RWPE1 (cell line): ENCODE measurements at regions not wholly inside any gene's neighbourhood (a gene's known extent, or its start where the extent isn't known, plus 50 kb on each side); places are given as distances from the start of the nearest gene placed in this dataset.

Experiments used
- CTCF ChIA-PET: fragments of 350-600 bp; sonication (Branson Sonifier 250); formaldehyde crosslinking; extraction: SDS; loops from one replicate; lab custom pipeline; 2021; lab: Yijun Ruan, JAX
- POLR2A ChIA-PET: fragments of 400-600 bp; formaldehyde crosslinking; extraction: SDS; loops from one replicate; lab custom pipeline; 2020; ENCODE audit warnings: antibody characterized with exemption; ENCODE audit not compliant: low non-redundant PET; lab: Yijun Ruan, JAX
- DNase-seq: peaks from one replicate; pipeline ENCODE4 v3.0.0; 2012; ENCODE audit warnings: low spot score
- H3K27ac ChIP-seq: fragments of 450-650 bp; 2 replicates; pipeline ENCODE4 v1.5.1; 2017
- TF ChIP-seq, protein P1 (sequence below): fragments of 450-650 bp; conservative IDR thresholded peaks from 2 replicates; pipeline ENCODE4 v1.5.1; 2017; ENCODE audit warnings: low read depth, mild to moderate bottlenecking

DNA sequence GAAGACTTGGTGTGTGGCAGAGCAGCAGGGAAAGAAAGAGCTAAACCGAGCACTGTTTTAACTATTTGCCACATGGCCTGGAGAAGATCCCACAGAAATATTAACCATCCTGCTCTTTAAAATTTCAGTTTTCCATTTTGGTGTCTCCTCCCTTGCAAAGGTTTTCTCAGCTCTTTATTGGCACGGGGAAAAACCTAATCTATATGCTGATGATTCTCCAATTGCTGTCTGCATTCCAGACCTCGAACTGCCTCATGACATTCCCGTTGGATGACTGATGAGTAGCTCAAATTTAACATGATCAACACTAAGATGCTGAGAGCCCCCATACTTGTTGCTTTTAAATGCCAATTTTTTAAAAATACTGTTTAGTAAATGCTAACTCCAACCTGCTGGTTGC is 115.0 kb downstream of the EMP1 start:
- no peak overlapping the region for H3K27ac ChIP-seq
- TF ChIP-seq, protein P1, sequence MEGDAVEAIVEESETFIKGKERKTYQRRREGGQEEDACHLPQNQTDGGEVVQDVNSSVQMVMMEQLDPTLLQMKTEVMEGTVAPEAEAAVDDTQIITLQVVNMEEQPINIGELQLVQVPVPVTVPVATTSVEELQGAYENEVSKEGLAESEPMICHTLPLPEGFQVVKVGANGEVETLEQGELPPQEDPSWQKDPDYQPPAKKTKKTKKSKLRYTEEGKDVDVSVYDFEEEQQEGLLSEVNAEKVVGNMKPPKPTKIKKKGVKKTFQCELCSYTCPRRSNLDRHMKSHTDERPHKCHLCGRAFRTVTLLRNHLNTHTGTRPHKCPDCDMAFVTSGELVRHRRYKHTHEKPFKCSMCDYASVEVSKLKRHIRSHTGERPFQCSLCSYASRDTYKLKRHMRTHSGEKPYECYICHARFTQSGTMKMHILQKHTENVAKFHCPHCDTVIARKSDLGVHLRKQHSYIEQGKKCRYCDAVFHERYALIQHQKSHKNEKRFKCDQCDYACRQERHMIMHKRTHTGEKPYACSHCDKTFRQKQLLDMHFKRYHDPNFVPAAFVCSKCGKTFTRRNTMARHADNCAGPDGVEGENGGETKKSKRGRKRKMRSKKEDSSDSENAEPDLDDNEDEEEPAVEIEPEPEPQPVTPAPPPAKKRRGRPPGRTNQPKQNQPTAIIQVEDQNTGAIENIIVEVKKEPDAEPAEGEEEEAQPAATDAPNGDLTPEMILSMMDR, result no peak
- DNase-seq, result no peak
- ChIA-PET POLR2A (no interaction called here), CTCF (interaction anchor here (0.6 kb wide), 2 partner anchors 21 to 865 kb away, joined by 3 read pairs; no protein-coding TSS in a partner anchor)

DNA sequence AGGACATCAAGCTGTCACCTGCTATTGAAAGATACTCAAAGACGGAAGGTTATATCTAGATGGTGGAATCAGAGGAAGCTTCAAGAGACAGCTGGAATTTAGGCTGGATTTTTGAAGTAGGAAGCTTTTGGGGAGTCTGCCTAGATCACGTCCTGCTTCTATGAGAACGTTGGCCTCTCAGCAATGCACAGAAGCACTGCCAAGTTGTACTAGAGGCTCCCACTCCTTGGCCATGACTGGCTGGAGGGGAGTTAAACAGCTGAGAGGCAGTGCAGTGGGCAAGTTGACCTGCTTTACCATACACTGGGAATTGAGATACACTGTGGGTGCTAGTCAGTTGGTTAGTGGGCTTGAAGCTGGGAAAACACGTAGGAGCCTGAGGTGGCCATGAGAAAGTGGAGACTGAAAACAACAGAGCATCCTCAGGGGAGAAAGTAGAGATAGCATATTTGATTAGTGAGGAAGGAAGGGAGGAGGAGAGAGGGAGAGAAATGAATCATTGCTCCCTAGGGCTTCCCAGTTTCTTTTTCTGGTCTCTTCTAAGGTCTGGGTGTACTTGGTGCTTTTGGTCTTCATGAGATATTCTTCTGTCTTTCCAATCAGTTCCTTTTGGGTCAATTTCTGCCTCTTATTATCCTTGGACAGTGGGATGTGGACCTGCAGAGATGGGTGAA is 110.8 kb downstream of the EMP1 start:
- ChIA-PET CTCF (no interaction called here), POLR2A (no interaction called here)
- TF ChIP-seq, protein P1, result no peak
- no peak for DNase-seq
- H3K27ac ChIP-seq, result no peak overlapping the region

DNA sequence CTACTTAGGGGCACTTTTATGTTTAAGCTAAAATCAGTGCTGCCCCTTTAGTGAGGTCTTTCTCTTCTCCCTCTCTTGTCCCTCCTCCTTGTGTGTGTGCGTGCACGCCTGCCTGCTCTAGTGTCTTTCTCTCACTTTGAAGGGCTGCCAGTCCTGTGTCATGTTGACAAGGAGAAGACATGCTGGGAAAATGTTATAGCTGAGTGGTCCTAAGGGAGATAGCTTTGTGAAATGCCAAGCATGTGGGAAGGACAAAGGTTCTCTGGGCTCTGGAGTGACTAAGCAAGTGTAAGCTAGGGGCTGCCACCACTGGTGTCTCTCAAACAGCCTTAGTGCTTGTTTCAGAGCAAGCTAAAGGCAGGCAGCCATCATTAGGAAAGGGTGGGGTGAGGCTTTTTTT is 108.4 kb downstream of the EMP1 start:
- no peak for DNase-seq
- H3K27ac ChIP-seq, result no peak overlapping the region
- TF ChIP-seq, protein P1, result no peak
- CTCF ChIA-PET, result no interaction called here
- POLR2A ChIA-PET, result no interaction called here

DNA sequence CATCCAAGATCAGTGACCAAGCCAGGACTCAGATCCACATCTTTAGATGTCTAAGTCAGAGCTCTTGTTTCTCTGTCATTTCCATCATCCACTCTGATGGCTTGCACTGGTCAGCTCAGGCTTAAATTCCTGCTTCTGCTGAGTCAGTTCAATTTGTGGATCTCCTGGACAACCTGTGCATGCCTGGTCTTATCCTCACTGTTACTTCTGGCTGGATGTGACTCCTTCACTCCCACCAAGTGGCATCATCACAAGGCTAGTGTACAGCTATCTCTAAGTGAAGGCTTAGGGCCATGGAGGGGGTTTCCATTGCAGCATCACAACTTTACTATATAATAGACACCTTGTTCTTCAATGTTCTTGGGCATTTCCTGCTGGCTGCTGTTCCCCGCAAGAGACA is 102.9 kb downstream of the EMP1 start:
- TF ChIP-seq, protein P1, result no peak
- ChIA-PET POLR2A (no interaction called here), CTCF (interaction anchor here (0.6 to 1.2 kb wide), 2 partner anchors 63 to 129 kb away, joined by 3 read pairs; no protein-coding TSS in a partner anchor)
- DNase-seq, result no peak
- no peak overlapping the region for H3K27ac ChIP-seq

DNA sequence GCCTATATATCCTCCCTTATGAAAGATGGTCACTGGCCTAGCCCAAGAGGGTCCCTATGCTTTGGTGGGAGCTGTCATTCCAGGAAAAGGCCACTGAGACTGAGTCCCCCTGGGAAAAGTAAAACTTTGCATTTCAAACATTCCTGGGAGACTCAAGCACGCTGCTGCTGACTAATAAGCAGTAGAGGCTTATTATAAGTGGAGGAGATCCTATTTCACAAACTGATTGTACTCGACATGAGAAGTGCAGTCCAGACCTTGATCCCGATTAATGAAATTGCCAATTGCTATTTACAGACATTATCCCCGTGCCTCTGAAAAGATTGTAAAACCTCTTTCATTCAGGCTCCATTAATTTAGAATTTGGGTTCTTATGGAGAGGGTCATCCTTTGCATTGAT is 96.6 kb downstream of the EMP1 start:
- TF ChIP-seq, protein P1, result no peak
- H3K27ac ChIP-seq, result no peak overlapping the region
- ChIA-PET CTCF (no interaction called here), POLR2A (no interaction called here)
- DNase-seq, result no peak

DNA sequence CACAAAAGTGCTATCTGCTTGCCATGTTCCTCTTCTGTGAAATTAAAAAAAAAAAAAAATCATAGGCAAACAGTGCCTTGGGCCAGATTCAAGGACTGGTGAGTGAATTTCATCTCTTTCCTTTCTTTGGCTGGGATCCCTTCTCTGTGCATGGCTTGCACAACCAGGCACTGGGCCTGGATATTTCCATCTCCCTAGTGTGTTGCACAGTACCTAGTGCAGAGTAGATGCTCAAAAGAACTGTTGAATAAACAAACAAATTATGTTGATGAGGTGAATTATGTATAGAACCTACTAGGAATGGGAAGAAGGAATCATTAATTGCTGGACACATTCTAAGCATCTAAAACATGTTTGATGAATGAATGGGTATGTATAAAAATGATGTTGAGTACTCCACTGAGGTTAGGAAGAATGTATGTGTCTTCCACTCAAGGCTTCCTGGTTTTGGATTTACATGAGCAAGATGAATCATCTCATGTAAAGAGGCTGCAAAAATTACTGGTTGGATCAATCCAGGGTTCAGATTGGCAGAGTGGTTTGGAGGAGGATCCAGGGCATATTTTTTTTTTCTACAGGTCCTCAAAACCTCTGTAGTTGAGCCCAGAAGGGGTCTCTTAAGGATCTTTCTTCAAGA is 93.2 kb downstream of the EMP1 start:
- DNase-seq, result no peak
- H3K27ac ChIP-seq, result no peak overlapping the region
- ChIA-PET CTCF (interaction anchor here (0.6 kb wide), 1 partner anchor 22 kb away, joined by 3 read pairs; no protein-coding TSS in a partner anchor), POLR2A (interaction anchor here (0.7 kb wide), 1 partner anchor 18 kb away, joined by 4 read pairs; no protein-coding TSS in a partner anchor)
- TF ChIP-seq, protein P1, result no peak
